ENCODE measurements at regions not wholly inside any gene's neighbourhood (a gene's known extent, or its start where the extent isn't known, plus 50 kb on each side); places are given as distances from the start of the nearest gene placed in this dataset.

GRCh38 chr10:128694851-128695725, 568.9 kb upstream of the MKI67 start:
- H3K9me3 ChIP-seq (ENCODE audit: low read length) = no peaks in the 10 kb centered on the region
- H3K79me2 ChIP-seq (replicated peaks; ENCODE audit: insufficient read depth, low read length) = no peaks in the 10 kb centered on the region
- H3K9me2 ChIP-seq (ENCODE audit: insufficient read depth, low read length) = no peaks in the 10 kb centered on the region
- no peaks in the 10 kb centered on the region for H4K20me1 ChIP-seq (ENCODE audit: insufficient read depth)
- H3K27ac ChIP-seq (ENCODE audit: low read length) = no peak overlapping the region
- no peak overlapping the region for H2AFZ ChIP-seq (ENCODE audit: low read depth, low read length)
- H3K4me2 ChIP-seq (ENCODE audit: low read length) = no peak overlapping the region
- H3F3A ChIP-seq (ENCODE audit: insufficient read depth, low read length, poor library complexity, severe bottlenecking) = no peaks in the 10 kb centered on the region
- no peak overlapping the region for H3K9ac ChIP-seq (ENCODE audit: low read length)
- H3K36me3 ChIP-seq (ENCODE audit: insufficient read depth, low read length) = no peaks in the 10 kb centered on the region
- H3K4me3 ChIP-seq (ENCODE audit: low read length) = peak overlapping the region; percentile 5
- TF ChIP-seq MXI1 (conservative IDR thresholded peaks at IDR 0.05; ENCODE audit: poor library complexity, severe bottlenecking) (no peak), RAD21 (conservative IDR thresholded peaks at IDR 0.05) (no peak), CTCF (IDR thresholded peaks at IDR 0.05; ENCODE audit: poor library complexity, severe bottlenecking) (no peak), EZH2 (IDR thresholded peaks at IDR 0.05; ENCODE audit: borderline replicate concordance, insufficient read depth, low read length, poor library complexity, severe bottlenecking) (no peak), POLR2AphosphoS5 (IDR thresholded peaks at IDR 0.05) (no peak), EP300 (conservative IDR thresholded peaks at IDR 0.05; ENCODE audit: poor library complexity, severe bottlenecking) (no peak), SMC3 (conservative IDR thresholded peaks at IDR 0.05; ENCODE audit: poor library complexity) (no peak), TAF1 (IDR thresholded peaks at IDR 0.05; ENCODE audit: low read depth) (no peak)
- TF ChIP-seq, protein P1, sequence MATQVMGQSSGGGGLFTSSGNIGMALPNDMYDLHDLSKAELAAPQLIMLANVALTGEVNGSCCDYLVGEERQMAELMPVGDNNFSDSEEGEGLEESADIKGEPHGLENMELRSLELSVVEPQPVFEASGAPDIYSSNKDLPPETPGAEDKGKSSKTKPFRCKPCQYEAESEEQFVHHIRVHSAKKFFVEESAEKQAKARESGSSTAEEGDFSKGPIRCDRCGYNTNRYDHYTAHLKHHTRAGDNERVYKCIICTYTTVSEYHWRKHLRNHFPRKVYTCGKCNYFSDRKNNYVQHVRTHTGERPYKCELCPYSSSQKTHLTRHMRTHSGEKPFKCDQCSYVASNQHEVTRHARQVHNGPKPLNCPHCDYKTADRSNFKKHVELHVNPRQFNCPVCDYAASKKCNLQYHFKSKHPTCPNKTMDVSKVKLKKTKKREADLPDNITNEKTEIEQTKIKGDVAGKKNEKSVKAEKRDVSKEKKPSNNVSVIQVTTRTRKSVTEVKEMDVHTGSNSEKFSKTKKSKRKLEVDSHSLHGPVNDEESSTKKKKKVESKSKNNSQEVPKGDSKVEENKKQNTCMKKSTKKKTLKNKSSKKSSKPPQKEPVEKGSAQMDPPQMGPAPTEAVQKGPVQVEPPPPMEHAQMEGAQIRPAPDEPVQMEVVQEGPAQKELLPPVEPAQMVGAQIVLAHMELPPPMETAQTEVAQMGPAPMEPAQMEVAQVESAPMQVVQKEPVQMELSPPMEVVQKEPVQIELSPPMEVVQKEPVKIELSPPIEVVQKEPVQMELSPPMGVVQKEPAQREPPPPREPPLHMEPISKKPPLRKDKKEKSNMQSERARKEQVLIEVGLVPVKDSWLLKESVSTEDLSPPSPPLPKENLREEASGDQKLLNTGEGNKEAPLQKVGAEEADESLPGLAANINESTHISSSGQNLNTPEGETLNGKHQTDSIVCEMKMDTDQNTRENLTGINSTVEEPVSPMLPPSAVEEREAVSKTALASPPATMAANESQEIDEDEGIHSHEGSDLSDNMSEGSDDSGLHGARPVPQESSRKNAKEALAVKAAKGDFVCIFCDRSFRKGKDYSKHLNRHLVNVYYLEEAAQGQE (IDR thresholded peaks at IDR 0.05; ENCODE audit: borderline replicate concordance) = no peak
- peaks cover 5% of the 10 kb centered on the region for H3K27me3 ChIP-seq (ENCODE audit: insufficient read depth, low read depth, low read length)

GRCh38 chr10:128695931-128696330, 569.7 kb upstream of the MKI67 start:
- no peaks in the 10 kb centered on the region for H3K36me3 ChIP-seq (ENCODE audit: insufficient read depth, low read length)
- H3K4me3 ChIP-seq (ENCODE audit: low read length) = no peak overlapping the region
- no peaks in the 10 kb centered on the region for H3F3A ChIP-seq (ENCODE audit: insufficient read depth, low read length, poor library complexity, severe bottlenecking)
- no peaks in the 10 kb centered on the region for H3K9me2 ChIP-seq (ENCODE audit: insufficient read depth, low read length)
- H3K4me2 ChIP-seq (ENCODE audit: low read length) = no peak overlapping the region
- H2AFZ ChIP-seq (ENCODE audit: low read depth, low read length) = no peak overlapping the region
- H3K79me2 ChIP-seq (replicated peaks; ENCODE audit: insufficient read depth, low read length) = no peaks in the 10 kb centered on the region
- H3K9me3 ChIP-seq (ENCODE audit: low read length) = no peaks in the 10 kb centered on the region
- no peak overlapping the region for H3K9ac ChIP-seq (ENCODE audit: low read length)
- H3K27me3 ChIP-seq (ENCODE audit: insufficient read depth, low read depth, low read length) = peaks cover 5% of the 10 kb centered on the region
- TF ChIP-seq TAF1 (IDR thresholded peaks at IDR 0.05; ENCODE audit: low read depth) (no peak), SMC3 (conservative IDR thresholded peaks at IDR 0.05; ENCODE audit: poor library complexity) (no peak), EZH2 (IDR thresholded peaks at IDR 0.05; ENCODE audit: borderline replicate concordance, insufficient read depth, low read length, poor library complexity, severe bottlenecking) (no peak), RAD21 (conservative IDR thresholded peaks at IDR 0.05) (no peak), CTCF (IDR thresholded peaks at IDR 0.05; ENCODE audit: poor library complexity, severe bottlenecking) (no peak), MXI1 (conservative IDR thresholded peaks at IDR 0.05; ENCODE audit: poor library complexity, severe bottlenecking) (no peak), EP300 (conservative IDR thresholded peaks at IDR 0.05; ENCODE audit: poor library complexity, severe bottlenecking) (no peak), POLR2AphosphoS5 (IDR thresholded peaks at IDR 0.05) (no peak)
- TF ChIP-seq, protein P1 (IDR thresholded peaks at IDR 0.05; ENCODE audit: borderline replicate concordance) = no peak
- H4K20me1 ChIP-seq (ENCODE audit: insufficient read depth) = no peaks in the 10 kb centered on the region
- no peak overlapping the region for H3K27ac ChIP-seq (ENCODE audit: low read length)
